HFFc6 (cell line): ENCODE measurements at regions not wholly inside any gene's neighbourhood (a gene's known extent, or its start where the extent isn't known, plus 50 kb on each side); places are given as distances from the start of the nearest gene placed in this dataset.

Source experiments
- DNase-seq: peaks from one replicate; pipeline ENCODE4 v3.0.0-alpha.2; 2018
- H3K27ac Mint-ChIP-seq: 2 replicates; pipeline ENCODE4 v1.8.0; 2020; ENCODE audit warnings: mild to moderate bottlenecking, mixed read lengths
- H3K27me3 Mint-ChIP-seq: 2 replicates; pipeline ENCODE4 v1.8.0; 2021; ENCODE audit warnings: mild to moderate bottlenecking, moderate library complexity, mixed read lengths; ENCODE audit not compliant: insufficient read depth
- H3K36me3 Mint-ChIP-seq: 2 replicates; pipeline ENCODE4 v1.8.0; 2021; ENCODE audit warnings: low read depth, mixed read lengths
- H3K4me1 Mint-ChIP-seq: 2 replicates; pipeline ENCODE4 v1.8.0; 2020; ENCODE audit warnings: low read depth, mixed read lengths
- H3K4me3 Mint-ChIP-seq: 2 replicates; pipeline ENCODE4 v1.8.0; 2020; ENCODE audit warnings: mild to moderate bottlenecking, moderate library complexity, mixed read lengths
- H3K9me3 Mint-ChIP-seq: 2 replicates; pipeline ENCODE4 v1.8.0; 2020; ENCODE audit warnings: mild to moderate bottlenecking, mixed read lengths
- TF ChIP-seq, protein P1 (sequence below): fragments of 200-600 bp; sonication (generic); IDR thresholded peaks from 2 replicates; pipeline ENCODE4 v1.5.0; 2021; ENCODE audit warnings: antibody characterized with exemption, mild to moderate bottlenecking

DNA sequence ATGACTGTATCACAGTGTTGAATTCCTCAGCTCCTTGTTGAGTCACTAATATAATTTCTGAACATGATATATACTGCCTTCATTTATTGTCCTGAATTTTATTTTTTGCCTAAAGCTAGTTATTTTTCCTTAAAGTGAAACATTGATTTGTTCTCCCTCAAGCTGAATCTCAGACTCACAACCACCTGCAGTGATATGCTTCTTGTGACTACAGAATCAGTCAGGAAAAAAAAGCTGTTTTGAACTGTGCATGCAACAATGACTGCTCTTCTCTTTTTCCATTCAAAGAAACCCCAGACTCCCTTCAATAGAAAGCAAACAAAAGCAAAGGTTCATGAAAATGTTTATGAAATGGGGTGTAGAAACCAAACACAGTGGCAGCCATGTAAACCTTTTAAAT, 470.2 kb upstream of the CHD1 start:
- Mint-ChIP-seq H3K4me3 (no peak overlapping the region), H3K27ac (no peak overlapping the region), H3K9me3 (peaks cover 13% of the 10 kb centered on the region), H3K27me3 (no peaks in the 10 kb centered on the region), H3K36me3 (no peaks in the 10 kb centered on the region; the same call in 1 of the 2 replicates), H3K4me1 (no peaks in the 10 kb centered on the region)
- DNase-seq, result no peak
- TF ChIP-seq, protein P1, sequence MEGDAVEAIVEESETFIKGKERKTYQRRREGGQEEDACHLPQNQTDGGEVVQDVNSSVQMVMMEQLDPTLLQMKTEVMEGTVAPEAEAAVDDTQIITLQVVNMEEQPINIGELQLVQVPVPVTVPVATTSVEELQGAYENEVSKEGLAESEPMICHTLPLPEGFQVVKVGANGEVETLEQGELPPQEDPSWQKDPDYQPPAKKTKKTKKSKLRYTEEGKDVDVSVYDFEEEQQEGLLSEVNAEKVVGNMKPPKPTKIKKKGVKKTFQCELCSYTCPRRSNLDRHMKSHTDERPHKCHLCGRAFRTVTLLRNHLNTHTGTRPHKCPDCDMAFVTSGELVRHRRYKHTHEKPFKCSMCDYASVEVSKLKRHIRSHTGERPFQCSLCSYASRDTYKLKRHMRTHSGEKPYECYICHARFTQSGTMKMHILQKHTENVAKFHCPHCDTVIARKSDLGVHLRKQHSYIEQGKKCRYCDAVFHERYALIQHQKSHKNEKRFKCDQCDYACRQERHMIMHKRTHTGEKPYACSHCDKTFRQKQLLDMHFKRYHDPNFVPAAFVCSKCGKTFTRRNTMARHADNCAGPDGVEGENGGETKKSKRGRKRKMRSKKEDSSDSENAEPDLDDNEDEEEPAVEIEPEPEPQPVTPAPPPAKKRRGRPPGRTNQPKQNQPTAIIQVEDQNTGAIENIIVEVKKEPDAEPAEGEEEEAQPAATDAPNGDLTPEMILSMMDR, result no peak

DNA sequence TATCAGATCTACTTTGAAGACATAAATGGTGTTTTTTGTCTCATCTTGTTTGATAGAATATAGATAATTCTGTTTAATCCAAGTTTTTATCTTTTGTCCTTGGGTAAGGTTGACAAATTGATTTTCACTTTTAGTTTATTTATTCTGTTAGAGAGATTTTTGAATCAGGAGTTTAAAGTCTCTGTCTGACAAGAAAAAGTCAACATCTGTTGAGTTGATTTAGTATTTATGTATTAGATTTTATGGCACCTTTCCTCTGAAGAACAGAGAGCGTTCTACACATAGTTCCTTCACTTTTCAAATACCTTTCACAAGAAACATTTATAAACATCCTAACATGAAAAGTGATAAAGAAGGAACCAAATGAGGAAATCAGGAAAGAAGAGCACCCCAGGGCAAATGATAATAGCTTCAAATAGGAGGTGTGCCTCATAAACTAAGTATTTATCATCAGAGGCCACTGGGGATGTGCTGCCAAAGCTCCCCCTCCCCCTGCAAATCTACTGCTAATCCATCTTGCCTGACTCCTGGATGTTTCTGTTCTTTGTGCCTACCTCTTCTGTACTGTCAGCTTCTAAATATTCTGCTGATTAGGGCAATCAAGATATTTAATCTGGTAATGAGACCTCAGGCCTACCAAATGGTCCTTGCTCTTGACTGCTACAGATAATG, 457.7 kb upstream of the CHD1 start:
- H3K36me3 Mint-ChIP-seq, result no peaks in the 10 kb centered on the region
- H3K27ac Mint-ChIP-seq, result no peak overlapping the region
- no peak overlapping the region for H3K4me3 Mint-ChIP-seq
- DNase-seq, result no peak
- H3K9me3 Mint-ChIP-seq, result peaks cover 45% of the 10 kb centered on the region
- TF ChIP-seq, protein P1, result no peak
- H3K4me1 Mint-ChIP-seq, result no peaks in the 10 kb centered on the region
- no peaks in the 10 kb centered on the region for H3K27me3 Mint-ChIP-seq

DNA sequence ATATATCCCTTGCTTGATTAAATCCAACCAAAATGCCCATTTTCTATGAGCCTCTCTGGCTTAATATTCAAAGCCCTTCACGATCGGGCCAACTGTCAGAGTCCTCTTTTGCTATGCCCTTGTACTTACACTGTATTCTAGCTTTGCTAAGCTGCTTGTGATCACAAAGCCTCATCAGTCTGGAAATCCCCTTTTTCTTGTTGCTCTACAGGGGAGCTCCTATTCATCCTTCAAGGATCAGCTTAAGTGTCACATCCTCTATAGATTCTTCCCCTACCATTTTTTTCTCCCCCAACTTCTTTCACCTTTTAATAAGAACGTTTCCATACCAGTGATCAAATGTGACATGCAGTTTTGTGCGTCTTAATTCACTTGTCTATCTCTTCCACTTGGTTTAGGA, 450.4 kb upstream of the CHD1 start:
- no peak for DNase-seq
- Mint-ChIP-seq H3K27me3 (no peaks in the 10 kb centered on the region), H3K27ac (no peak overlapping the region), H3K36me3 (no peaks in the 10 kb centered on the region), H3K4me1 (no peaks in the 10 kb centered on the region), H3K4me3 (no peak overlapping the region), H3K9me3 (peaks cover 40% of the 10 kb centered on the region)
- TF ChIP-seq, protein P1, result no peak

DNA sequence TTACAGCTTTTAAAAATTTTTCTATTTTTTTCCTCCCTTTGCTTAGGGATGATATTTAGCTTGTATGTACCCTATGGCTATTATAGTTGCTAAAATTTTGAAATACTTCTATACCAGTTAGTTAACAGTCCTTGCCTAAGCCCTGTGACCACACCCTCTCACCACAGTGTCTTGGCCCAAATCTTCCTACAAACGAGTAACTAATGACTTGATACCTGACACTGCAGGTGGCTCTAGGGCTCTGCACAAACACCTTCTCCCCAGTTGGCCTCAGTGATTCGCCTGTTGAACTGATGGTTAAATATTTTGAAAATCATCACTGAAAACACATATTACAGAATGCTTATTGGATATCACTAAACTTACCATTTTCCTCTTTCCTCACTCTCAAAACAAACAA, 449.6 kb upstream of the CHD1 start:
- Mint-ChIP-seq H3K27me3 (no peaks in the 10 kb centered on the region), H3K9me3 (peaks cover 33% of the 10 kb centered on the region), H3K4me3 (no peak overlapping the region), H3K4me1 (no peaks in the 10 kb centered on the region), H3K36me3 (no peaks in the 10 kb centered on the region), H3K27ac (no peak overlapping the region)
- TF ChIP-seq, protein P1, result no peak
- no peak for DNase-seq

DNA sequence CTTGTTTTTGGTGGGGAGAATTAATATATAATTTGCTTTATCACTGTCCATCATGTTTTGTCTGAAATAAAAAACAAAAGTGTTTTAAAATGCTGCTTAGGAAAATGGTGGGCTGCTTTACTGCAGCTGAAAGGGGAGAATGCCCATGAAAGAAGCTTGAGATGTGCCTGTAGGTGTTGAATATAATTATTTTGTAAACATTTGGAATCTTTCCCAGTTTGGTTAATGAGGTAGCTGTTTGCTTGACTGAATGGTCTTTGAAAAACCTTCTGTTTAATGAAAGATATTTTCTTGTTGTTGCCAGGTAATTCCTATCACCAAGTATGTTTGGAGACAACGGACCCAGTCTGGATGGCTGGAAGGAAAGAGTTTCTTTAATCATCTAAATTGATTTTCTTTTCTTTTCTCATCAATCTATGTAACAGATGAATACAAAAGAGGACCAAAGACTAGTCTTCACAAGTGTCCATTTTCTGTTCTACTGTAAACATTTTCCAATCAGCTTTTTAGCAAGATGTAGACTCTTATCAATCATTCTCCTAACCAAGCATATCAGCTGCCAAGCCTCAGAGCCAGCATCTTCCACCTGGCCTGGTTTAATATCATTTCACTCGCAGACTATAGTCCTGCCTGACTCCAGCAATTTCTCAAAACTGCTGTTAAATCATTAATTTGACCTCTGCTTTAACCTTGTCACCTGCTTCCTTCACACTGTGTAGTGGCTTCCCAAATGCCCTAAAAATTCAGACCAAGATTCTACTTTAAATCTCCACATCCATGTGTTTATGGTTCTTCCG, 441.2 kb upstream of the CHD1 start:
- TF ChIP-seq, protein P1, result no peak
- H3K4me3 Mint-ChIP-seq, result no peak overlapping the region

More for the DNA sequence above, 441.2 kb upstream of the CHD1 start:
- Mint-ChIP-seq H3K4me1 (no peaks in the 10 kb centered on the region), H3K9me3 (peaks cover 21% of the 10 kb centered on the region), H3K36me3 (no peaks in the 10 kb centered on the region), H3K27me3 (no peaks in the 10 kb centered on the region), H3K27ac (no peak overlapping the region)
- no peak for DNase-seq
